Hepatocyte (in vitro differentiated cells): ENCODE measurements at regions not wholly inside any gene's neighbourhood (a gene's known extent, or its start where the extent isn't known, plus 50 kb on each side); places are given as distances from the start of the nearest gene placed in this dataset.

ENCODE experiments used
- DNase-seq: peaks from one replicate; pipeline ENCODE4 v3.0.0-alpha.2; 2016; ENCODE audit warnings: low spot score
- H2AFZ ChIP-seq: fragments of 200-600 bp; sonication (generic); 2 replicates; pipeline ENCODE4 v1.6.0; 2016; ENCODE audit warnings: antibody characterized with exemption, mild to moderate bottlenecking
- H3K27ac ChIP-seq: fragments of 200-600 bp; sonication (generic); 2 replicates; pipeline ENCODE4 v1.5.1; 2016; ENCODE audit warnings: mild to moderate bottlenecking
- H3K27me3 ChIP-seq: fragments of 200-600 bp; sonication (generic); 2 replicates; pipeline ENCODE4 v1.6.1; 2016
- H3K36me3 ChIP-seq: fragments of 200-600 bp; sonication (generic); replicated peaks from 2 replicates; pipeline ENCODE4 v1.5.1; 2016; ENCODE audit warnings: low read depth; ENCODE audit not compliant: insufficient read depth
- H3K4me1 ChIP-seq: fragments of 200-600 bp; sonication (generic); 2 replicates; pipeline ENCODE4 v1.5.1; 2016; ENCODE audit warnings: mild to moderate bottlenecking, moderate library complexity; ENCODE audit not compliant: insufficient read depth
- H3K4me2 ChIP-seq: fragments of 200-600 bp; sonication (generic); 2 replicates; pipeline ENCODE4 v1.6.0; 2016
- H3K4me3 ChIP-seq: fragments of 200-600 bp; sonication (generic); 2 replicates; pipeline ENCODE4 v1.5.1; 2016; ENCODE audit warnings: mild to moderate bottlenecking
- H3K79me2 ChIP-seq: fragments of 200-600 bp; sonication (generic); 2 replicates; pipeline ENCODE4 v1.6.0; 2017; ENCODE audit warnings: mild to moderate bottlenecking
- H3K9me2 ChIP-seq: fragments of 200-600 bp; sonication (generic); replicated peaks from 2 replicates; pipeline ENCODE4 v1.6.0; 2017; ENCODE audit warnings: mild to moderate bottlenecking; ENCODE audit not compliant: insufficient read depth
- H3K9me3 ChIP-seq: fragments of 200-600 bp; sonication (generic); 2 replicates; pipeline ENCODE4 v1.5.1; 2016; ENCODE audit warnings: low read depth, mild to moderate bottlenecking
- H4K20me1 ChIP-seq: fragments of 200-600 bp; sonication (generic); 2 replicates; pipeline ENCODE4 v1.6.0; 2016; ENCODE audit warnings: mild to moderate bottlenecking; ENCODE audit not compliant: insufficient read depth, poor library complexity, severe bottlenecking
- CTCF ChIP-seq: fragments of 200-600 bp; sonication (generic); IDR thresholded peaks from 2 replicates; pipeline ENCODE4 v1.5.1; 2016; ENCODE audit warnings: antibody characterized with exemption, mild to moderate bottlenecking; ENCODE audit not compliant: poor library complexity
- EZH2 ChIP-seq: fragments of 200-600 bp; sonication (generic); IDR thresholded peaks from 2 replicates; pipeline ENCODE4 v1.6.1; 2016; ENCODE audit warnings: antibody characterized with exemption, mild to moderate bottlenecking, borderline replicate concordance
- EZH2phosphoT487 ChIP-seq: fragments of 200-600 bp; sonication (generic); IDR thresholded peaks from one replicate; pipeline ENCODE4 v1.6.1; 2018; ENCODE audit warnings: antibody characterized with exemption, mild to moderate bottlenecking, low read depth, moderate library complexity; ENCODE audit not compliant: unreplicated experiment, severe bottlenecking
- WGBS: methylation state at CpG from one replicate; pipeline ENCODE4 v1.1.6; 2016; ENCODE audit warnings: low lambda C conversion rate; ENCODE audit errors: missing lambda C conversion rate; 5-methylcytosine and 5-hydroxymethylcytosine counted together

- no peak overlapping the region for H3K27ac ChIP-seq
- H3K79me2 ChIP-seq = no peaks in the 10 kb centered on the region
- no peak overlapping the region for H3K4me3 ChIP-seq
- H3K27me3 ChIP-seq = no peaks in the 10 kb centered on the region
- no peak for TF ChIP-seq EZH2phosphoT487
- DNase-seq = no peak
- no peak overlapping the region for H2AFZ ChIP-seq
- H3K9me2 ChIP-seq = no peaks in the 10 kb centered on the region
- no peaks in the 10 kb centered on the region for H4K20me1 ChIP-seq
- H3K4me1 ChIP-seq = no peaks in the 10 kb centered on the region
- 88% methylated on average over 24 of the region's 24 CpGs for WGBS
- H3K9me3 ChIP-seq = no peaks in the 10 kb centered on the region
- no peaks in the 10 kb centered on the region for H3K36me3 ChIP-seq
- no peak overlapping the region for H3K4me2 ChIP-seq
Observed at GRCh38 chrX:1072637-1073377, 139.6 kb downstream of the CRLF2 start.

GRCh38 chrX:1071351-1071750 lies 141.1 kb downstream of the CRLF2 start:
- Histone ChIP-seq H3K4me1 (no peaks in the 10 kb centered on the region), H2AFZ (no peak overlapping the region), H3K27me3 (no peaks in the 10 kb centered on the region), H3K9me3 (no peaks in the 10 kb centered on the region), H3K79me2 (no peaks in the 10 kb centered on the region), H4K20me1 (no peaks in the 10 kb centered on the region), H3K27ac (no peak overlapping the region), H3K4me3 (no peak overlapping the region), H3K4me2 (no peak overlapping the region), H3K9me2 (no peaks in the 10 kb centered on the region), H3K36me3 (no peaks in the 10 kb centered on the region)
- 93% methylated on average over 9 of the region's 9 CpGs for WGBS
- no peak for DNase-seq
- TF ChIP-seq CTCF (no peak), EZH2 (no peak), EZH2phosphoT487 (no peak)

DNA sequence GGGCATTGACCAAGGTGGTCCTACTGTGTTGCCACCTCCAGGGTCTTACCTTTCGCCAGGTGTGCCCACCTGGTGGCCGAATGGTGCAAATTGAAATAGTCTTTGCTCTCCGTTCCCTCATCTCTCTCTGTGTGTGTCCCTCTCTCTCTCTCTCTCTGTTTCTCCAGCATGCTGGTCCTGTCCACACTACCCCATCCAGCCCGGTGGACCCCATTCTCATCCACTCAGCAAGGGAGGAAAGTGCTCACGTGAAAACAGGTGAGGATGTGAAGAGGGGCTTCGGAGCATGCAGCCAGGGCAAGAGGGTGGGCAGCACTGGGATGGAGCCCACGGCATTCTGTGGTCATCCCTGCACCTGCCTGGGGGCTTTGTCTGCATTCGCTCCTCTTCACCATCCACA lies 150.1 kb downstream of the CRLF2 start:
- Histone ChIP-seq H3K9me3 (no peaks in the 10 kb centered on the region), H3K27me3 (no peaks in the 10 kb centered on the region), H2AFZ (no peak overlapping the region), H3K9me2 (no peaks in the 10 kb centered on the region), H3K4me1 (no peaks in the 10 kb centered on the region), H3K27ac (no peak overlapping the region), H3K79me2 (no peaks in the 10 kb centered on the region), H3K4me2 (no peak overlapping the region), H3K4me3 (no peak overlapping the region), H4K20me1 (no peaks in the 10 kb centered on the region), H3K36me3 (no peaks in the 10 kb centered on the region)
- 91% methylated on average over 7 of the region's 8 CpGs for WGBS
- DNase-seq = no peak
- TF ChIP-seq EZH2 = no peak
- TF ChIP-seq EZH2phosphoT487 = no peak
- no peak for TF ChIP-seq CTCF

GRCh38 chrX:1060562-1060960 lies 151.9 kb downstream of the CRLF2 start:
- H2AFZ ChIP-seq = no peak overlapping the region
- 89% methylated on average over 7 of the region's 7 CpGs for WGBS
- H3K9me2 ChIP-seq = no peaks in the 10 kb centered on the region
- no peaks in the 10 kb centered on the region for H4K20me1 ChIP-seq
- no peak for TF ChIP-seq EZH2
- no peak for TF ChIP-seq EZH2phosphoT487
- no peak for TF ChIP-seq CTCF
- H3K4me1 ChIP-seq = no peaks in the 10 kb centered on the region
- no peak overlapping the region for H3K27ac ChIP-seq
- H3K27me3 ChIP-seq = no peaks in the 10 kb centered on the region
- no peaks in the 10 kb centered on the region for H3K36me3 ChIP-seq
- H3K79me2 ChIP-seq = no peaks in the 10 kb centered on the region
- H3K4me2 ChIP-seq = no peak overlapping the region
- DNase-seq = no peak
- no peak overlapping the region for H3K4me3 ChIP-seq
- no peaks in the 10 kb centered on the region for H3K9me3 ChIP-seq
